ENCODE measurements at regions not wholly inside any gene's neighbourhood (a gene's known extent, or its start where the extent isn't known, plus 50 kb on each side); places are given as distances from the start of the nearest gene placed in this dataset.

- peaks cover 2 to 13% (median 3%) of the 10 kb centered on the region in 7 donors for H3K9me3 Mint-ChIP-seq
- WGBS (ENCODE audit: insufficient coverage): no CpG with 5 or more reads among the region's 2 CpGs
These were observed 249.1 kb upstream of the PROX1 start for GRCh38 chr1:213738658-213739057.

GRCh38 chr1:213742992-213743391, 244.8 kb upstream of the PROX1 start:
- no peaks in the 10 kb centered on the region for H3K4me1 Mint-ChIP-seq
- H3K4me1 ChIP-seq (ENCODE audit: control insufficient read depth in 1 of 2, insufficient read depth in 2 of 2, low read length in 2 of 2): no peaks in the 10 kb centered on the region
- H3K27ac Mint-ChIP-seq: no peak overlapping the region
- no peak for DNase-seq
- H3K36me3 Mint-ChIP-seq: no peaks in the 10 kb centered on the region
- H3K79me2 ChIP-seq (ENCODE audit: insufficient read depth, low read length): no peaks in the 10 kb centered on the region
- no peak overlapping the region for H3K9ac ChIP-seq (ENCODE audit: insufficient read depth, low read length, poor library complexity, severe bottlenecking)
- H3K4me2 ChIP-seq (replicated peaks; ENCODE audit: extremely low read depth, low read length, poor library complexity, severe bottlenecking): no peak overlapping the region
- H4K20me1 ChIP-seq (ENCODE audit: insufficient read depth, low read length): no peaks in the 10 kb centered on the region
- intact Hi-C loops (cut with micrococcal nuclease): no loop called here
- H2AFZ ChIP-seq (ENCODE audit: insufficient read depth, low read depth, low read length, poor library complexity, severe bottlenecking): no peak overlapping the region
- no peak overlapping the region for H3K27ac ChIP-seq (ENCODE audit: low read depth in 1 of 2, low read length in 2 of 2)
- peaks cover 0 to 2% (median 0%) of the 10 kb centered on the region in 3 donors for H3K27me3 Mint-ChIP-seq (ENCODE audit: low read depth in 3 of 3)
- H3K9me3 ChIP-seq (replicated peaks in 1 of 2; ENCODE audit: control insufficient read depth in 1 of 2, insufficient read depth in 1 of 2, low read length in 2 of 2): peaks cover 0 to 3% of the 10 kb centered on the region in 2 donors
- peaks cover 0 to 12% (median 6%) of the 10 kb centered on the region in 7 donors for H3K9me3 Mint-ChIP-seq
- no CpG with 5 or more reads among the region's 4 CpGs for WGBS (ENCODE audit: insufficient coverage)
- no peaks in the 10 kb centered on the region for H3K27me3 ChIP-seq (ENCODE audit: control insufficient read depth in 2 of 2, insufficient read depth in 2 of 2, low read length in 2 of 2)
- no peak for TF ChIP-seq CTCF (IDR thresholded peaks at IDR 0.05)
- H3K4me3 ChIP-seq (replicated peaks in 1 of 3; ENCODE audit: low read depth in 2 of 3, low read length in 3 of 3): no peak overlapping the region
- no peak overlapping the region for H3K4me3 Mint-ChIP-seq
- no peaks in the 10 kb centered on the region for H3K36me3 ChIP-seq (replicated peaks in 1 of 2; ENCODE audit: control insufficient read depth in 1 of 2, insufficient read depth in 2 of 2, low read length in 2 of 2)

More at GRCh38 chr1:213738658-213739057, 249.1 kb upstream of the PROX1 start:
- Mint-ChIP-seq H3K27ac (no peak overlapping the region), H3K4me1 (no peaks in the 10 kb centered on the region), H3K36me3 (no peaks in the 10 kb centered on the region), H3K27me3 (ENCODE audit: low read depth in 3 of 3) (no peaks in the 10 kb centered on the region), H3K4me3 (no peak overlapping the region)
- Histone ChIP-seq H3K4me1 (ENCODE audit: control insufficient read depth in 1 of 2, insufficient read depth in 2 of 2, low read length in 2 of 2) (no peaks in the 10 kb centered on the region), H2AFZ (ENCODE audit: insufficient read depth, low read depth, low read length, poor library complexity, severe bottlenecking) (no peak overlapping the region), H3K79me2 (ENCODE audit: insufficient read depth, low read length) (no peaks in the 10 kb centered on the region), H3K9ac (ENCODE audit: insufficient read depth, low read length, poor library complexity, severe bottlenecking) (no peak overlapping the region), H3K27me3 (ENCODE audit: control insufficient read depth in 2 of 2, insufficient read depth in 2 of 2, low read length in 2 of 2) (no peaks in the 10 kb centered on the region), H3K27ac (ENCODE audit: low read depth in 1 of 2, low read length in 2 of 2) (no peak overlapping the region), H3K4me3 (replicated peaks in 1 of 3; ENCODE audit: low read depth in 2 of 3, low read length in 3 of 3) (no peak overlapping the region), H3K36me3 (replicated peaks in 1 of 2; ENCODE audit: control insufficient read depth in 1 of 2, insufficient read depth in 2 of 2, low read length in 2 of 2) (no peaks in the 10 kb centered on the region), H3K9me3 (replicated peaks in 1 of 2; ENCODE audit: control insufficient read depth in 1 of 2, insufficient read depth in 1 of 2, low read length in 2 of 2) (peaks cover 8 to 10% of the 10 kb centered on the region in 2 donors), H3K4me2 (replicated peaks; ENCODE audit: extremely low read depth, low read length, poor library complexity, severe bottlenecking) (no peak overlapping the region), H4K20me1 (ENCODE audit: insufficient read depth, low read length) (no peaks in the 10 kb centered on the region)
- intact Hi-C loops (cut with micrococcal nuclease): no loop called here
- no peak for TF ChIP-seq CTCF (IDR thresholded peaks at IDR 0.05)
- DNase-seq: no peak
